ENCODE measurements at regions not wholly inside any gene's neighbourhood (a gene's known extent, or its start where the extent isn't known, plus 50 kb on each side); places are given as distances from the start of the nearest gene placed in this dataset.

- Histone ChIP-seq H3K4me2 (ENCODE audit: insufficient read depth, insufficient read length, low read length) (no peak overlapping the region), H2BK12ac (ENCODE audit: insufficient read length, low read depth, low read length) (no peak overlapping the region), H3K79me2 (ENCODE audit: insufficient read depth, low read length) (no peaks in the 10 kb centered on the region), H2BK5ac (ENCODE audit: insufficient read length, low read length) (no peak overlapping the region), H4K5ac (ENCODE audit: insufficient read length, low read depth, low read length) (no peak overlapping the region), H3K27ac (ENCODE audit: insufficient read length, low read depth, low read length) (no peak overlapping the region), H3K9me3 (ENCODE audit: control insufficient read depth, low read depth, low read length) (no peaks in the 10 kb centered on the region), H3K18ac (ENCODE audit: insufficient read length, low read depth, low read length) (no peak overlapping the region), H3K4me1 (ENCODE audit: insufficient read depth, low read length) (no peaks in the 10 kb centered on the region), H3K79me1 (ENCODE audit: insufficient read depth, low read depth, low read length, poor library complexity, severe bottlenecking) (no peaks in the 10 kb centered on the region), H2AK5ac (ENCODE audit: insufficient read length, low read length) (no peak overlapping the region), H3T11ph (ENCODE audit: low read length) (no peak overlapping the region), H3K27me3 (ENCODE audit: insufficient read depth, low read length) (no peaks in the 10 kb centered on the region), H3K56ac (ENCODE audit: insufficient read length, low read depth, low read length) (no peak overlapping the region), H3K4ac (ENCODE audit: low read depth, low read length) (no peak overlapping the region), H4K8ac (replicated peaks; ENCODE audit: insufficient read length, low read depth, low read length) (no peak overlapping the region), H2AFZ (ENCODE audit: low read length) (no peak overlapping the region), H4K20me1 (ENCODE audit: control insufficient read depth, insufficient read depth, insufficient read length) (no peaks in the 10 kb centered on the region), H2BK20ac (ENCODE audit: low read depth, low read length, poor library complexity, severe bottlenecking) (no peak overlapping the region), H2BK15ac (ENCODE audit: low read depth, low read length) (no peak overlapping the region), H3K9ac (ENCODE audit: extremely low read depth, insufficient read length, low read length) (no peak overlapping the region), H3K14ac (ENCODE audit: insufficient read depth, low read length) (no peak overlapping the region), H4K91ac (ENCODE audit: insufficient read length, low read depth, low read length) (no peak overlapping the region), H2BK120ac (ENCODE audit: low read depth, low read length, poor library complexity, severe bottlenecking) (no peak overlapping the region), H3K23ac (ENCODE audit: insufficient read length, low read depth, low read length) (no peak overlapping the region), H3K23me2 (ENCODE audit: insufficient read length, low read depth, low read length, poor library complexity, severe bottlenecking) (no peaks in the 10 kb centered on the region)
- no peaks in the 10 kb centered on the region for H3K27me3 Mint-ChIP-seq (ENCODE audit: low read depth)
- peaks cover 0 to 2% of the 10 kb centered on the region in 2 experiments; a peak in 1 of 5 replicates for H3K9me3 Mint-ChIP-seq
- no peak for TF ChIP-seq CTCF (conservative IDR thresholded peaks at IDR 0.05)
- no peak overlapping the region for H3K4me3 Mint-ChIP-seq
- WGBS (ENCODE audit: extremely low coverage, insufficient read length, low lambda C conversion rate) = no CpG with 5 or more reads among the region's 2 CpGs
- peaks cover 1 to 3% (median 2%) of the 10 kb centered on the region in 3 experiments; a peak in 2 of 7 replicates for H3K36me3 Mint-ChIP-seq (ENCODE audit: insufficient read depth in 1 of 3, low read depth in 3 of 3)
- no peak overlapping the region for H3K27ac Mint-ChIP-seq
- H3K4me1 Mint-ChIP-seq = peaks cover 0 to 3% of the 10 kb centered on the region in 2 experiments; a peak in 1 of 4 replicates
- no peak for DNase-seq
Measured at GRCh38 chr7:42603496-42603895, 308.4 kb downstream of the C7orf25 start.
